ENCODE measurements at regions not wholly inside any gene's neighbourhood (a gene's known extent, or its start where the extent isn't known, plus 50 kb on each side); places are given as distances from the start of the nearest gene placed in this dataset.

DNA sequence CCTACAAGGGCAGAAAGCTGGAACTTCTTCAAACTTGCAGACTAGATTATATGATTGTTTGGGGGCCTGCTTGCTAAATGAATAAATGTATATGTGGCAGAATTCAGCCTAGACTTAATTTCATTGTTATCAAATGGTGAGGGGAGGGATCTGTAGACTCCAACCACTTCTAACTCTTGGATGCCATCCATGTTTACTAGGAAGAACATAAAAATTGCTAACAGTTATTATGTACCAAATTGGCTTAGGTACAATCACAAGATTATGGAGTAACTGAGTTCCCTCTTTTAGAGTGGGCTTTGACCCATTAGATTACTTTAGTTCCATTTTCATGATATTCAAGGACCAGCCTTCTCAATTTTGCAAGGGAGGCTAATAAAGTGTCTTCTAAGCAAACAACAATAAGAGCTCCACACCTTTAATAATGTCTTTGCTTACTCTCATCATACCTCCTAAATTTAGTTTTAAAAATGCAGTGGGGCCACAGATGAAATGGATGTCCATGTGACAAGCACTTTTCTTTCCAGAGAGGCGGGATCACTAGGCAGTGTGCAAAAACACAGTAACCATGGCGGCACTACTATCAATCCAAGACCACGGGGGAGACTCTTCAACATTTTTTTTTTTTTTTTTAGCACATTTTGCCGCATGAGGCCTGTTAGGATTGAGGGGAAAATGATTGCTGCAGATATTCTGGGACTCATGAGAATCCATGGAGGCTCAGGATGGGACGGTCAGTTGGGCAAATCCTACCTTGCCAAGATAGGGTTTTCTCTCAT, 217.6 kb upstream of the SPRED2 start:
- no peak for DNase-seq (ENCODE audit: low read depth)

- DNase-seq (ENCODE audit: low read depth), result no peak
These were observed 214.9 kb upstream of the SPRED2 start for GRCh38 chr2:65647249-65647842.

DNA sequence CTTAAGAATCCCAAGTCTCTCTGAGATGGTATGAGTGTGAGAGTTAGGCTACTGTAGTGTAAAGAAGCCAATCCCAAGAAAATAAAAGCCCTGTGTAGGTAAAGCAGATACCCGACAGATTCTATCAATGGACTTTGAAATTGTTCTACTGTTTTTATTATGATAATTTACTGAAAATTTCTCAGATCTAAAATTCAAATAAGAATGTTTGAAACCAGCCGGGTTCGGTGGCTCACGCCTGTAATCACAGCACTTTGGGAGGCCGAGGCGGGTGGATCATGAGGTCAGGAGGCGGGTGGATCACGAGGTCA, 208.3 kb upstream of the SPRED2 start:
- no peak for DNase-seq (ENCODE audit: low read depth)

GRCh38 chr2:65639156-65639864, 206.9 kb upstream of the SPRED2 start:
- DNase-seq (ENCODE audit: low read depth), result peak; percentile 68

GRCh38 chr2:65638443-65638842, 206.0 kb upstream of the SPRED2 start:
- no peak for DNase-seq (ENCODE audit: low read depth)

DNA sequence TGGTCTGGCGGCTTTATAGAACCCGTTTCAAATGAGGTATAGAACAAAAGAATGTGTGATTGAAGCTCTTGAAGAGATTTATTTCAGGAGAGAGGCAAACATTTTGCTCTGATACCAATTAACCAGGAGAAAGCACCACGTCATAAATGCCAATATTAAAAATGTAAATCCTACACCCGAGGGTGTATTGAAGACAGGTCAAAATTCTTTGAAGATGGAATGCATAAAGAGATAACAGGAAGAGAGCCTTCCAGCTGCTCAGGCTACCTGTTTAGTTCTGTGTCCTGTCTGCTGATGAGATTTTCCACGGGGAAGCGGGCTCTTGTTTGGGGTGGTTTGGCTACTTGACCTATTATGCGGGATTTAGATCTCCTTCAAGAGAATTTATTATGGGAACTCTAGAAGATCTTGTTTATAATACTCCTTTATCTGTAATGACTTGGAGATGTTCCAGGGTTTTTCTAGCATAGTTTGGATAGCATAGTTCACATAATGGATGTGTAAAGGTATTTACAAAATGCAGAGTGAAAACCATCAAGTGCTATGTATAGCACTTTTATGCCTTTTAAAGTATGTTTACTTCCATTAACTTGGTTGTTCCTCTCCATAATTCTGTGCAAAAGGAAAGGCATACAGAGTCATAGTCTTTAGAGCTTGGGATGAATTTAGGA, 204.5 kb upstream of the SPRED2 start:
- DNase-seq (ENCODE audit: low read depth), result no peak

GRCh38 chr2:65636024-65636423, 203.6 kb upstream of the SPRED2 start:
- no peak for DNase-seq (ENCODE audit: low read depth)

DNA sequence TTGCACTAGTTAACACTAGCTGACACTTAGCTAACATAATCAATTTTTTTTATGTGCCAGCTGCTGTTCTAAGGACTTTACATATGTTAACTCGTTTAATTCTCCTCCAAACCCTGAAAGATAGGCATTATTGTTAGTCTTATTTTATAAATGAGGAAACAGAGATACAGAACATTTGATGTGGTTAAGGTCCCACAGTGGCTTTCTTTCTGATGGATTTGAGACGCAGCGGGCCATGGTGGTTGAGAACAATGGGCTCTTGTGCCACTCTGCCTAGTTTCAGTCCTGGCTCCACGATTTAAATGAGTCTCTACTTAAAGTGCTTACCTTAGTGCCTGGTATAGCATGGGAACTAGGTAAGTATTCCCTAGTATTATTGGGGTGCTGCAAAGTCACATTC, 201.9 kb upstream of the SPRED2 start:
- DNase-seq (ENCODE audit: low read depth), result no peak

DNA sequence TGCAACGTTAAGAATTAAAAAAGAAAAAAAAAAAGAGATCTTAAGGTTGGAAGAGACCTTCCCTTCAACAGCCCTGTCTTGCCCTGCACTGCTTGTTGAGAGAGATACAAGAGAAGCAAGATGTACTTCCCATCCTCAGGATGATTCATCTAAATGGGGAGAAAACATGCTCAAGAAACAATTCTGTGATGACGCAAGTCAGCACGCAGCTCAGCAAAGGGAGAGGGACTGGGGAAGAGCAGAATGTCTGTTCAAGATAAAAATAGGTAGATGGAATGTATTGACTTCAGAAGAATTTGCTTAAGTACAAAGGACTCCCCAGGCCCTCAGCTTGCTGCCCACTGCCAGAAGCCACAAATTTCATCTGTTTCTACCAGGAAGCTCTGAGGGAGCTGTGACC, 198.2 kb upstream of the SPRED2 start:
- peak; percentile 79 for DNase-seq (ENCODE audit: low read depth)

GRCh38 chr2:65628156-65628555, 195.8 kb upstream of the SPRED2 start:
- DNase-seq (ENCODE audit: low read depth), result no peak

DNA sequence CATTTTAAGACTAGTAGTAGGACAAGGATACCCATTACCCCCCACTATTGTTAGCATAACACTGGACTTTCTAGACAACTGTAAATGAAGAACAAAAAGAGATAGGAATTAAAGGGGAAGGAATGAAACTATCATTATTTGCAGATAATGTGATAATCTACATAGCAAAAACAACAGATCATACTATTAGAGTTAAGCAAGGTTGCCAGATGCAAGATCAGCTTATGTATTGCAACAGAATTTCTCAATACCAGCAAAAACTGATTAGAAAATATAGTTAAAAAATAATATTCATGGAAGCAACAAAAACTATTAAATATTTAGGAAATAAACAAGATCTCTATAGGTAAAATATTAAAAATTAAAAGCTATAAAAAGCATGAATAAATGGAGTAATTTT, 194.4 kb upstream of the SPRED2 start:
- DNase-seq (ENCODE audit: low read depth), result no peak

DNA sequence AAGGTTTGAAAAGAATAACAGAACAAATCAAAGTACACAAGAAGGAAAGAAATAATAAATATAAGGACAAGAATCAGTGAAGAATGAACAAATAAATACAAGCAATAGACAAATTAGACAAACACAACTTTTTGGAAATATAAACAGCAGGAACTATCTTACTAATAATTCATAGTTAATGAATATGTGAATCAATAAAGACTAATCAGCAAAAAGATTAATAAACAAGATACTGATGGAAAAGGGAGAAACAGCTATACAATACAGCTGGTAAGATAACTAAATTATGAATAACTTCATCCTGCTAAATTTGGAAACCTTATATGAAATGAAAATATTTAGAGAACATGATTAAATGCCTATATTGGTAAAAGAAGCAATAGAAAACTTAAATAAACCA, 193.6 kb upstream of the SPRED2 start:
- DNase-seq (ENCODE audit: low read depth), result no peak

GRCh38 chr2:65622951-65623535, 190.6 kb upstream of the SPRED2 start:
- no peak for DNase-seq (ENCODE audit: low read depth)

DNA sequence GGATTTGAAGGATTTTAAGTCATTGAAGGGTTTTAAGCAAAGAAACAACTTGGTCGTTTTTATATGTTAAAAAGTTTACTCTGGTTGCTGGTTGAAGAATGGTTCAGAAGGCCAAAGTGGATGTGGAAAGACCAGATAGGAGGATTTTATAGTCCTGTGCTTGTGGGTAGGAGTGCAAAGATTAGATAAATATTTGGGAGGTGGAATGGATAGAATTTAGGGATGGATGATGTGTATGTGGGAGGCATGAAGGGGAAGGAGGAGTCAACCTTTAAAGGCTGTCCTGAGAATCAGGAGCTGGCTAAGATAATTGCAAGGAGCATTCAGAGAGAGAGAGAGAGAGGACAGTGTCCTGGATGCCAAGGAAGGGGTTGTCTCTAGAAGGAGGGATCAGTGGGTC, 190.1 kb upstream of the SPRED2 start:
- no peak for DNase-seq (ENCODE audit: low read depth)

GRCh38 chr2:65620524-65620923, 188.1 kb upstream of the SPRED2 start:
- DNase-seq (ENCODE audit: low read depth), result no peak

DNA sequence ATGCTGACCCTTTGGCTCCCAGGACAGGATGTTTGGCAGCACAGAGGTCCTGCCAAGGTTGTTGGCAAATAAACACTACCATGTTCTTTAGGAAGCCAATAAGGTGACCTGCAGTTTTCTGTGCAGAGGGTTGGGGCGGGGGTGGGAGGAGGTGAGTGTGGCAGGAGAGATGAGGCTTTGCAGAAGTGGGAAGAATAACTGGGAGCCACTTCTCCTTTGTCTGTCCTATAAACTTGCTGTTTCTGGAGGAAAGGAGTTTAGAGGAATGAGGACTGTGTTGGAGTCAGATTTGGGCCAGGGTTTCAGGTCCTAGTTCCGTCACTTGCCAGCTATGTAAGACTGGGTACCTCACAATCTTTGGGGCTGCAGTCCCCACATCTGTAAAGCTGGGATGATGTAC, 187.6 kb upstream of the SPRED2 start:
- no peak for DNase-seq (ENCODE audit: low read depth)

DNA sequence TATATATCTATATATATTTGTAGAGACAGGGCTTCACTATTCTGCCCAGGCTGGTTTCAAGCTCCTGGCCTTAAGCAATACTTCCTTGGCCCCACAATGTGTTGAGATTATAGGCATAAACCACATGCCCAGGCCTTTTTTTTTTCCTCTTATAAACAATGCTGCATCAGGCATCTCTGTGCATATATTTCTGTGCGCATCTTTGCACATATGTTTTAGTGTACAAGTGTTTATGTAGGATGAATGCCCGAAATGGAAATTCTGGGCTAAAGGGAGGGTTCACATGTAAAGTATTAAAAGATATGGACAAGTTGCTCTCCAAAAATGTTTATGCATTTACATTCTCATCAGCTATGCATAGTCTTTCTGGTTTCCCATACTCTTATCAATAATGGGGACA, 183.2 kb upstream of the SPRED2 start:
- DNase-seq (ENCODE audit: low read depth), result no peak

- no peak for DNase-seq (ENCODE audit: low read depth)
These were observed 181.7 kb upstream of the SPRED2 start for GRCh38 chr2:65613968-65614555.

GRCh38 chr2:65611488-65611887, 179.1 kb upstream of the SPRED2 start:
- no peak for DNase-seq (ENCODE audit: low read depth)

GRCh38 chr2:65608916-65609315, 176.5 kb upstream of the SPRED2 start:
- DNase-seq (ENCODE audit: low read depth), result no peak

DNA sequence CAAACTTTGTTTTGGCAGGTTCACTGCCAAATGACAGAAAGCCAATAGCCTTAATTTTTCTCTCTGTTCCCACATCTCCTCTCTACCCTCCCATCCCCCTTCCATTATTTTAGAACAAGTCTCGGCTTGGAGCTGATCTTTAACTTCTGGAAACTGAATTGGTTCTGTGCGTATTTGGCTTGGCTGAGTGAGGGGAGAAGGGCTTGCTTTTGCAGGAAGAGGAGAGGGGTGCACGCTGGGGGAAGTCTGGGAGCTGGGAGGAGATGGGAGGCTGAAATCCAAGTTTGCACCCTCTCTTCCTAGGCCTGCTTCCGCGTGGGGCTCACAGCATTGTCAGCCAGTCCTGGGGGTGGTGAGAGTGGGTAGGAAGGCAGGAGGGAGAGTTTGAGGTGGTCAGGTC, 176.1 kb upstream of the SPRED2 start:
- no peak for DNase-seq (ENCODE audit: low read depth)

DNA sequence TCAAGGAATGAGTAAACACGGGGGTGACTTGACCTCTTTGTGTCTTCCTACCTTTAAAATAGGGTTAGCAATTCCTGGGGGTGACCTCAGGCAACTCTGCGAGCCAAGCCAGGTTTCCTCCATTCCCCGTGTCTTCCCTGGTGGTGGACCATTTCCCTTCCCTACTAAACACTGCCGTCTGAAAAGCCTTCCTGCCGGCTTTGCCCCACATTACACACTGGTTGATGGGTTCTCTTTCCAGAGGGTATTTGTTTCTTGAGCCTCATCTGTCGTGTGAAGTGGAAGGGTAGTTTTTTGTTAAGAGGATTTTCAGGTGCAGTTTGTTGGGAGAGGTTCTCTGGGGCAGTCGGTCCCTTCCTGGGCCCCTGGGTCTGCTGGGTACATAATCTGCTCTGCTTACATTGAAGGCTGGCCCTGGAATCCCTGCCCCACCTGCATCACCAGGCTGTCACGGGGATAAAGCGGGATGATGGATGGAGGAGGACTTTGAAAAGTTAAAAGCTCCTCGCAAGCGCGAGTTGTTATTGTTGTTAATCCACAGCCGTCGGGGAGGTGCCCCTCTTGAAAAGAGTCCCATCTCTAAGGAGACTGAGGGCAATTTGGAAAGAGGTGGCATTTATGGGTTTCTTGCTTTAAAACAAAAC, 175.4 kb upstream of the SPRED2 start:
- no peak for DNase-seq (ENCODE audit: low read depth)
